Suprapubic skin (tissue), 3 donors: ENCODE measurements at regions not wholly inside any gene's neighbourhood (a gene's known extent, or its start where the extent isn't known, plus 50 kb on each side); places are given as distances from the start of the nearest gene placed in this dataset.

ENCODE experiments used
- POLR2A ChIP-seq, 2 donors: fragments of 450-650 bp; IDR thresholded peaks; one replicate each; pipeline ENCODE4 v1.6.1; 2017; ENCODE audit warnings: antibody characterized with exemption in 2 of 2, mild to moderate bottlenecking in 2 of 2, moderate library complexity in 2 of 2
- TF ChIP-seq, protein P1 (sequence below), 2 donors: fragments of 200-600 bp in 1 of 2; fragments of 450-650 bp in 1 of 2; sonication (generic) in 1 of 2; IDR thresholded peaks; one replicate each; pipeline ENCODE4 v1.5.1; 2016 to 2019; ENCODE audit warnings: antibody characterized with exemption in 2 of 2, mild to moderate bottlenecking in 1 of 2, moderate library complexity in 1 of 2

DNA sequence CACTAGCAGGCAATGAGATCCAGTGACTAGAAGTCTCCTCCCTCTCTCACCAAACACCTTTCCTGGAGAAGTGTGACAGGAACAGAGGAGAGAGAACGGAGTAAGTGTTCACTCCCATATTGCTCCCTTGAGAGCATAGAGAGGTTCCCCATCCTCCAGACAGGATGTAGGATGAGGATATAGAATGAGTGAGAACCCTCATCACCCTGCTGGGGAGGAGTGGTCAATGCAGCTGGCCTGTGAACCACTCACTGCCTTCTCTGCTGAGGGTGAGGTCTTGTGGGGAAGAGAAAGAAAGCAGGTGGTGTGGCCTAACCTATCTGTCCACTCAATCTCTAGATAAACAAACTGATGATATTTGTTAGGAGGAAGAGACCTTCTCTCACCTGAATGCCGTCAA lies 386.6 kb downstream of the PCDH20 start:
- TF ChIP-seq, protein P1, sequence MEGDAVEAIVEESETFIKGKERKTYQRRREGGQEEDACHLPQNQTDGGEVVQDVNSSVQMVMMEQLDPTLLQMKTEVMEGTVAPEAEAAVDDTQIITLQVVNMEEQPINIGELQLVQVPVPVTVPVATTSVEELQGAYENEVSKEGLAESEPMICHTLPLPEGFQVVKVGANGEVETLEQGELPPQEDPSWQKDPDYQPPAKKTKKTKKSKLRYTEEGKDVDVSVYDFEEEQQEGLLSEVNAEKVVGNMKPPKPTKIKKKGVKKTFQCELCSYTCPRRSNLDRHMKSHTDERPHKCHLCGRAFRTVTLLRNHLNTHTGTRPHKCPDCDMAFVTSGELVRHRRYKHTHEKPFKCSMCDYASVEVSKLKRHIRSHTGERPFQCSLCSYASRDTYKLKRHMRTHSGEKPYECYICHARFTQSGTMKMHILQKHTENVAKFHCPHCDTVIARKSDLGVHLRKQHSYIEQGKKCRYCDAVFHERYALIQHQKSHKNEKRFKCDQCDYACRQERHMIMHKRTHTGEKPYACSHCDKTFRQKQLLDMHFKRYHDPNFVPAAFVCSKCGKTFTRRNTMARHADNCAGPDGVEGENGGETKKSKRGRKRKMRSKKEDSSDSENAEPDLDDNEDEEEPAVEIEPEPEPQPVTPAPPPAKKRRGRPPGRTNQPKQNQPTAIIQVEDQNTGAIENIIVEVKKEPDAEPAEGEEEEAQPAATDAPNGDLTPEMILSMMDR (IDR thresholded peaks at IDR 0.05): no peak
- no peak for TF ChIP-seq POLR2A (IDR thresholded peaks at IDR 0.05)
